ENCODE measurements at regions not wholly inside any gene's neighbourhood (a gene's known extent, or its start where the extent isn't known, plus 50 kb on each side); places are given as distances from the start of the nearest gene placed in this dataset.

DNA sequence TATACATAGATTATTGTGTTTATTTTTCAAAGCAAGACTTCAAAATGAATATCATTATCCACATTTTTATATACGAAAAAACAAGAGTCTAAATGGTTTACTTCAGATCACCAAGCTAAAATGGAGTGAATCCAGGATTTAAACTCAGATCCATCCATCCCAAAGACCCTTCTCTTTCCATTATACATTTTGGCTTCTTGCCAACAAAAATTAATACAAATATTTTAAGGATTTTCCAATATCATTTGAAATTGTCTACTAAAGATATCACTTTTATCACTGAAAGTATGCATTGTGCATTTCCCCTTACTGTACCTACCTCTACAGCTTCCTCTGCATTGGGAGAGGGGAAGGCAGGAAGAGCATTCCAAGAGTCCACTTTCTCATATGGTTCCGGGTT is 541.2 kb downstream of the RPS29 start:
- TF ChIP-seq ZNF8 (CRISPR knock-in tag; IDR thresholded peaks at IDR 0.05) (no peak), TCF4 (CRISPR knock-in tag; IDR thresholded peaks at IDR 0.05; ENCODE audit: borderline replicate concordance) (no peak), ZNF70 (CRISPR knock-in tag; IDR thresholded peaks at IDR 0.05) (no peak), ZC3H10 (CRISPR knock-in tag; IDR thresholded peaks at IDR 0.05) (no peak), SNAI2 (CRISPR knock-in tag; IDR thresholded peaks at IDR 0.05) (no peak), ZFP30 (CRISPR knock-in tag; IDR thresholded peaks at IDR 0.05) (no peak), ARNTL (CRISPR knock-in tag; IDR thresholded peaks at IDR 0.05; ENCODE audit: borderline replicate concordance, low read depth) (no peak)
- TF ChIP-seq, protein P1, sequence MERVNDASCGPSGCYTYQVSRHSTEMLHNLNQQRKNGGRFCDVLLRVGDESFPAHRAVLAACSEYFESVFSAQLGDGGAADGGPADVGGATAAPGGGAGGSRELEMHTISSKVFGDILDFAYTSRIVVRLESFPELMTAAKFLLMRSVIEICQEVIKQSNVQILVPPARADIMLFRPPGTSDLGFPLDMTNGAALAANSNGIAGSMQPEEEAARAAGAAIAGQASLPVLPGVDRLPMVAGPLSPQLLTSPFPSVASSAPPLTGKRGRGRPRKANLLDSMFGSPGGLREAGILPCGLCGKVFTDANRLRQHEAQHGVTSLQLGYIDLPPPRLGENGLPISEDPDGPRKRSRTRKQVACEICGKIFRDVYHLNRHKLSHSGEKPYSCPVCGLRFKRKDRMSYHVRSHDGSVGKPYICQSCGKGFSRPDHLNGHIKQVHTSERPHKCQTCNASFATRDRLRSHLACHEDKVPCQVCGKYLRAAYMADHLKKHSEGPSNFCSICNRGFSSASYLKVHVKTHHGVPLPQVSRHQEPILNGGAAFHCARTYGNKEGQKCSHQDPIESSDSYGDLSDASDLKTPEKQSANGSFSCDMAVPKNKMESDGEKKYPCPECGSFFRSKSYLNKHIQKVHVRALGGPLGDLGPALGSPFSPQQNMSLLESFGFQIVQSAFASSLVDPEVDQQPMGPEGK (CRISPR knock-in tag; IDR thresholded peaks at IDR 0.05; ENCODE audit: borderline replicate concordance), result no peak
- TF ChIP-seq, protein P2, sequence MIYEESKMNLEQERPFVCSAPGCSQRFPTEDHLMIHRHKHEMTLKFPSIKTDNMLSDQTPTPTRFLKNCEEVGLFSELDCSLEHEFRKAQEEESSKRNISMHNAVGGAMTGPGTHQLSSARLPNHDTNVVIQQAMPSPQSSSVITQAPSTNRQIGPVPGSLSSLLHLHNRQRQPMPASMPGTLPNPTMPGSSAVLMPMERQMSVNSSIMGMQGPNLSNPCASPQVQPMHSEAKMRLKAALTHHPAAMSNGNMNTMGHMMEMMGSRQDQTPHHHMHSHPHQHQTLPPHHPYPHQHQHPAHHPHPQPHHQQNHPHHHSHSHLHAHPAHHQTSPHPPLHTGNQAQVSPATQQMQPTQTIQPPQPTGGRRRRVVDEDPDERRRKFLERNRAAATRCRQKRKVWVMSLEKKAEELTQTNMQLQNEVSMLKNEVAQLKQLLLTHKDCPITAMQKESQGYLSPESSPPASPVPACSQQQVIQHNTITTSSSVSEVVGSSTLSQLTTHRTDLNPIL (CRISPR knock-in tag; IDR thresholded peaks at IDR 0.05; ENCODE audit: low read depth), result no peak

Measured in SK-N-SH treated with all-trans-retinoic acid at 6 μM for 48 hours (cell line).